GM06990 (cell line): ENCODE measurements at regions not wholly inside any gene's neighbourhood (a gene's known extent, or its start where the extent isn't known, plus 50 kb on each side); places are given as distances from the start of the nearest gene placed in this dataset.

ENCODE experiments used
- DNase-seq: peaks from one replicate; pipeline ENCODE4 v3.0.0-alpha.2; 2011; ENCODE audit not compliant: insufficient read length; ENCODE audit errors: extremely low read depth
- H3K27me3 ChIP-seq: replicated peaks from 2 replicates; pipeline ENCODE4 v1.6.0; 2011; ENCODE audit warnings: low read length; ENCODE audit not compliant: control insufficient read depth, insufficient read depth
- H3K36me3 ChIP-seq: 2 replicates; pipeline ENCODE4 v1.5.1; 2011; ENCODE audit warnings: low read length; ENCODE audit not compliant: control insufficient read depth, insufficient read depth
- H3K4me3 ChIP-seq: replicated peaks from 2 replicates; pipeline ENCODE4 v1.5.1; 2011; ENCODE audit warnings: low read depth, mild to moderate bottlenecking, control low read depth, low read length
- TF ChIP-seq, protein P1 (sequence below): IDR thresholded peaks from 2 replicates; pipeline ENCODE4 v1.5.1; 2011; ENCODE audit warnings: low read length, control low read depth, mild to moderate bottlenecking, inconsistent platforms; ENCODE audit not compliant: insufficient read depth, poor library complexity, severe bottlenecking

DNA sequence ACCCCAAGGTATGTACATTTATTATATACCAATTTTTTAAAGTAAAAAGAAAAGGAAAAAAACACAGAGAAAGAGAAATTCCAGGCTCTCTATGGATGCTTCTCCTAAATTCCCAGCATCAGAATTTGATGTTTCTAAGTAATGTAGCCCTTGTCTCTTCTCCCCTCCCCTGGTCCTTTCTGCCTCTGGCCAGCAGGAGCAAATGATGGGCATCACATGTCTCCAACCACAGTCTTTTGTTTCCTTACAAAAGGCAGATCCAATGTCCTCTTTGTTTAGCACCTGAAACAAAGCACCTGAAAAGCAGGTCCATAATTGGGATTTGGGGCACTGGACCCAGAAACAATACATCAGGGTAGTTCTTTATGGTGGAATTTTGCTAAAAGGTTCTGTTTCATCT, 50.4 kb upstream of the APC start:
- H3K27me3 ChIP-seq = no peaks in the 10 kb centered on the region
- no peak overlapping the region for H3K4me3 ChIP-seq
- no peak for DNase-seq
- TF ChIP-seq, protein P1, sequence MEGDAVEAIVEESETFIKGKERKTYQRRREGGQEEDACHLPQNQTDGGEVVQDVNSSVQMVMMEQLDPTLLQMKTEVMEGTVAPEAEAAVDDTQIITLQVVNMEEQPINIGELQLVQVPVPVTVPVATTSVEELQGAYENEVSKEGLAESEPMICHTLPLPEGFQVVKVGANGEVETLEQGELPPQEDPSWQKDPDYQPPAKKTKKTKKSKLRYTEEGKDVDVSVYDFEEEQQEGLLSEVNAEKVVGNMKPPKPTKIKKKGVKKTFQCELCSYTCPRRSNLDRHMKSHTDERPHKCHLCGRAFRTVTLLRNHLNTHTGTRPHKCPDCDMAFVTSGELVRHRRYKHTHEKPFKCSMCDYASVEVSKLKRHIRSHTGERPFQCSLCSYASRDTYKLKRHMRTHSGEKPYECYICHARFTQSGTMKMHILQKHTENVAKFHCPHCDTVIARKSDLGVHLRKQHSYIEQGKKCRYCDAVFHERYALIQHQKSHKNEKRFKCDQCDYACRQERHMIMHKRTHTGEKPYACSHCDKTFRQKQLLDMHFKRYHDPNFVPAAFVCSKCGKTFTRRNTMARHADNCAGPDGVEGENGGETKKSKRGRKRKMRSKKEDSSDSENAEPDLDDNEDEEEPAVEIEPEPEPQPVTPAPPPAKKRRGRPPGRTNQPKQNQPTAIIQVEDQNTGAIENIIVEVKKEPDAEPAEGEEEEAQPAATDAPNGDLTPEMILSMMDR = no peak
- H3K36me3 ChIP-seq = no peaks in the 10 kb centered on the region
